Endothelial cell of umbilical vein (primary cell): ENCODE measurements at regions not wholly inside any gene's neighbourhood (a gene's known extent, or its start where the extent isn't known, plus 50 kb on each side); places are given as distances from the start of the nearest gene placed in this dataset.

ENCODE experiments used
- EZH2 ChIP-seq: IDR thresholded peaks from 2 replicates; pipeline ENCODE4 v1.6.1; 2012; ENCODE audit warnings: borderline replicate concordance, low read depth, mild to moderate bottlenecking, moderate library complexity, low read length, inconsistent platforms; ENCODE audit not compliant: severe bottlenecking
- FOS ChIP-seq: IDR thresholded peaks from 2 replicates; pipeline ENCODE4 v1.6.1; 2011; ENCODE audit warnings: mild to moderate bottlenecking, low read length, moderate library complexity, borderline replicate concordance; ENCODE audit not compliant: insufficient read depth
- GATA2 ChIP-seq: IDR thresholded peaks from 2 replicates; pipeline ENCODE4 v1.7.0; 2011; ENCODE audit warnings: low read depth, mild to moderate bottlenecking, moderate library complexity, mixed read lengths, low read length; ENCODE audit not compliant: insufficient read length, insufficient read depth
- JUN ChIP-seq: IDR thresholded peaks from 2 replicates; pipeline ENCODE4 v1.6.1; 2011; ENCODE audit warnings: borderline replicate concordance, low read depth; ENCODE audit not compliant: insufficient read length, insufficient read depth
- MYC ChIP-seq: IDR thresholded peaks from one replicate; pipeline ENCODE4 v1.6.1; 2011; ENCODE audit warnings: mild to moderate bottlenecking, low read depth, low read length
- POLR2A ChIP-seq: IDR thresholded peaks from 2 replicates; pipeline ENCODE4 v1.6.1; 2012; ENCODE audit warnings: low read depth, mild to moderate bottlenecking, control low read depth, low read length
- POLR2AphosphoS5 ChIP-seq: IDR thresholded peaks from 2 replicates; pipeline ENCODE4 v1.6.1; 2012; ENCODE audit warnings: low read depth, mild to moderate bottlenecking, control low read depth, low read length, moderate library complexity; ENCODE audit not compliant: insufficient read depth
- TF ChIP-seq, protein P1 (sequence below), 2 donors: IDR thresholded peaks; 1 replicate in 1 of 2; 2 replicates in 1 of 2; pipeline ENCODE4 v1.5.1; 2011; ENCODE audit warnings: low read length in 2 of 2, mild to moderate bottlenecking in 2 of 2, moderate library complexity in 2 of 2, control low read depth in 1 of 2, inconsistent platforms in 1 of 2, low read depth in 1 of 2; ENCODE audit not compliant: insufficient read depth in 1 of 2; ENCODE audit errors: extremely low read depth in 1 of 2
- TF ChIP-seq, protein P2 (sequence below): IDR thresholded peaks from 2 replicates; pipeline ENCODE4 v1.6.1; 2011; ENCODE audit not compliant: insufficient read depth, insufficient read length

DNA sequence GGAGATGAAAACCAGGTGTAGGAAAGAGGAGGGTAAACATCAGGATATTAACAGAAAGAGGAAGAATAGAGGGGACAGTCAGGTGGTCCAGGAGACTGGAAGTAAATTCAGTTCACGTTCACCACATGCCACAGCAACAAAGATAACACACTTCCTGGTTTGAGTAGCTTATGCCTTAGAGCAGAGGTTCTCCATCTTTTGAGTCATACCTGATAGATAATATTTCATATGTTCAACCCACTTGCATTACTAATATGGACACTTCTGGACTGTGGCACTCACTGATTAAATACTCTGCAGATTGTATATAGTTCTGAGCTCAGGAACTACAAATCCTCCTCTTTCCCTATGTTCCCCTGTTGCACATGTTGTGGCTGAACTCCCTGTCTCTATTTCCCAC is 179.9 kb upstream of the NR3C1 start:
- TF ChIP-seq, protein P1, sequence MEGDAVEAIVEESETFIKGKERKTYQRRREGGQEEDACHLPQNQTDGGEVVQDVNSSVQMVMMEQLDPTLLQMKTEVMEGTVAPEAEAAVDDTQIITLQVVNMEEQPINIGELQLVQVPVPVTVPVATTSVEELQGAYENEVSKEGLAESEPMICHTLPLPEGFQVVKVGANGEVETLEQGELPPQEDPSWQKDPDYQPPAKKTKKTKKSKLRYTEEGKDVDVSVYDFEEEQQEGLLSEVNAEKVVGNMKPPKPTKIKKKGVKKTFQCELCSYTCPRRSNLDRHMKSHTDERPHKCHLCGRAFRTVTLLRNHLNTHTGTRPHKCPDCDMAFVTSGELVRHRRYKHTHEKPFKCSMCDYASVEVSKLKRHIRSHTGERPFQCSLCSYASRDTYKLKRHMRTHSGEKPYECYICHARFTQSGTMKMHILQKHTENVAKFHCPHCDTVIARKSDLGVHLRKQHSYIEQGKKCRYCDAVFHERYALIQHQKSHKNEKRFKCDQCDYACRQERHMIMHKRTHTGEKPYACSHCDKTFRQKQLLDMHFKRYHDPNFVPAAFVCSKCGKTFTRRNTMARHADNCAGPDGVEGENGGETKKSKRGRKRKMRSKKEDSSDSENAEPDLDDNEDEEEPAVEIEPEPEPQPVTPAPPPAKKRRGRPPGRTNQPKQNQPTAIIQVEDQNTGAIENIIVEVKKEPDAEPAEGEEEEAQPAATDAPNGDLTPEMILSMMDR (IDR thresholded peaks at IDR 0.05; ENCODE audit: extremely low read depth in 1 of 2, insufficient read depth in 1 of 2, low read depth in 1 of 2, low read length in 2 of 2): no peak
- TF ChIP-seq GATA2 (no peak), POLR2AphosphoS5 (no peak), POLR2A (no peak), EZH2 (no peak), MYC (no peak), FOS (no peak), JUN (no peak)
- TF ChIP-seq, protein P2, sequence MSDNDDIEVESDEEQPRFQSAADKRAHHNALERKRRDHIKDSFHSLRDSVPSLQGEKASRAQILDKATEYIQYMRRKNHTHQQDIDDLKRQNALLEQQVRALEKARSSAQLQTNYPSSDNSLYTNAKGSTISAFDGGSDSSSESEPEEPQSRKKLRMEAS: no peak
